HEK293T (cell line): ENCODE measurements at regions not wholly inside any gene's neighbourhood (a gene's known extent, or its start where the extent isn't known, plus 50 kb on each side); places are given as distances from the start of the nearest gene placed in this dataset.

Experiments
- CTCF ChIA-PET: fragments of 350-600 bp; formaldehyde crosslinking; extraction: SDS; loops from one replicate; lab custom pipeline; 2021; ENCODE audit warnings: antibody characterized with exemption, inconsistent platforms; lab: Yijun Ruan, JAX
- POLR2A ChIA-PET: fragments of 350-600 bp; formaldehyde crosslinking; extraction: SDS; loops from one replicate; lab custom pipeline; 2020; ENCODE audit warnings: antibody characterized with exemption, inconsistent platforms; lab: Yijun Ruan, JAX
- DNase-seq: peaks from one replicate; pipeline ENCODE4 v3.0.0; 2012; ENCODE audit warnings: mixed read lengths; ENCODE audit errors: extremely low spot score
- ARNT ChIP-seq: fragments of 450-650 bp; IDR thresholded peaks from 2 replicates; pipeline ENCODE4 v1.6.1; 2017; ENCODE audit warnings: mild to moderate bottlenecking
- BHLHE40 ChIP-seq: fragments of 450-650 bp; IDR thresholded peaks from 2 replicates; pipeline ENCODE4 v1.6.1; 2016; ENCODE audit warnings: mild to moderate bottlenecking, moderate library complexity, borderline replicate concordance
- CTBP1 ChIP-seq: fragments of 450-650 bp; IDR thresholded peaks from 2 replicates; pipeline ENCODE4 v1.6.1; 2016; ENCODE audit warnings: borderline replicate concordance
- ELF4 ChIP-seq: fragments of 450-650 bp; IDR thresholded peaks from 2 replicates; pipeline ENCODE4 v1.6.1; 2017; ENCODE audit warnings: antibody characterized with exemption
- FOXA1 ChIP-seq: fragments of 450-650 bp; IDR thresholded peaks from 2 replicates; pipeline ENCODE4 v1.6.1; 2016; ENCODE audit warnings: mild to moderate bottlenecking
- FOXK2 ChIP-seq: fragments of 450-650 bp; IDR thresholded peaks from 2 replicates; pipeline ENCODE4 v1.6.1; 2016; ENCODE audit warnings: mild to moderate bottlenecking
- FOXM1 ChIP-seq: fragments of 450-650 bp; IDR thresholded peaks from 2 replicates; pipeline ENCODE4 v1.6.1; 2017; ENCODE audit warnings: mild to moderate bottlenecking, borderline replicate concordance
- HDGF ChIP-seq: fragments of 450-650 bp; IDR thresholded peaks from 2 replicates; pipeline ENCODE4 v1.6.1; 2017; ENCODE audit warnings: antibody characterized with exemption, borderline replicate concordance
- L3MBTL2 ChIP-seq: fragments of 450-650 bp; conservative IDR thresholded peaks from 2 replicates; pipeline ENCODE4 v1.6.1; 2016; ENCODE audit warnings: mild to moderate bottlenecking
- LEF1 ChIP-seq: fragments of 450-650 bp; IDR thresholded peaks from 2 replicates; pipeline ENCODE4 v1.6.1; 2017; ENCODE audit warnings: mild to moderate bottlenecking, borderline replicate concordance
- NFRKB ChIP-seq: fragments of 450-650 bp; IDR thresholded peaks from 2 replicates; pipeline ENCODE4 v1.6.1; 2016; ENCODE audit warnings: mild to moderate bottlenecking, moderate library complexity
- SP1 ChIP-seq: fragments of 450-650 bp; IDR thresholded peaks from 2 replicates; pipeline ENCODE4 v1.6.1; 2017
- SUZ12 ChIP-seq: fragments of 450-650 bp; IDR thresholded peaks from 2 replicates; pipeline ENCODE4 v1.6.1; 2016; ENCODE audit warnings: mild to moderate bottlenecking
- TARDBP ChIP-seq: fragments of 450-650 bp; IDR thresholded peaks from 2 replicates; pipeline ENCODE4 v1.6.1; 2016
- ZNF384 ChIP-seq: fragments of 450-650 bp; IDR thresholded peaks from 2 replicates; pipeline ENCODE4 v1.6.1; 2016
- TF ChIP-seq, protein P1 (sequence below): fragments of 450-650 bp; IDR thresholded peaks from 2 replicates; pipeline ENCODE4 v1.6.1; 2016

DNA sequence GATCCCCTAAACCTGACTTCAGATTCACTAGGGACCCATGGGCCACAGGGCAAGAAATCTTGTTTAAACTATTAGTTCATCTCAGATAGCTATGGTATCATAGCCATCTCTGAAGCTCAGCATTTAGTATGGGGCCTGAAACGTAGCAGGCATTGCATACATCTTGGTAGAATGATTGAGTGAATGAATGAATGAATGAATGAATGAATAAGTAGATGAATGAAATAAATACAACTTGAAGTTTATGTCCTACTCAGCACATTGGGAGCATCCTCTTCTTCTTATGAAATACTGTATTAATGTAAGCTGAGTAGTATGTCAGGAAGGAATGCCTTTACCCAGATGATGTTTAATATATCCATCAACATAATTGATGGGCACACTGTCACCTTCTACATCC lies 175.4 kb upstream of the EEA1 start:
- DNase-seq, result no peak
- ChIA-PET CTCF (no interaction called here), POLR2A (no interaction called here)
- TF ChIP-seq L3MBTL2, result no peak
- TF ChIP-seq, protein P1, sequence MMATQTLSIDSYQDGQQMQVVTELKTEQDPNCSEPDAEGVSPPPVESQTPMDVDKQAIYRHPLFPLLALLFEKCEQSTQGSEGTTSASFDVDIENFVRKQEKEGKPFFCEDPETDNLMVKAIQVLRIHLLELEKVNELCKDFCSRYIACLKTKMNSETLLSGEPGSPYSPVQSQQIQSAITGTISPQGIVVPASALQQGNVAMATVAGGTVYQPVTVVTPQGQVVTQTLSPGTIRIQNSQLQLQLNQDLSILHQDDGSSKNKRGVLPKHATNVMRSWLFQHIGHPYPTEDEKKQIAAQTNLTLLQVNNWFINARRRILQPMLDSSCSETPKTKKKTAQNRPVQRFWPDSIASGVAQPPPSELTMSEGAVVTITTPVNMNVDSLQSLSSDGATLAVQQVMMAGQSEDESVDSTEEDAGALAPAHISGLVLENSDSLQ, result no peak
- no peak for TF ChIP-seq FOXA1
- TF ChIP-seq FOXM1, result no peak
- TF ChIP-seq ZNF384, result no peak
- TF ChIP-seq NFRKB, result no peak
- TF ChIP-seq FOXK2, result no peak
- TF ChIP-seq ARNT, result no peak
- TF ChIP-seq BHLHE40, result no peak
- no peak for TF ChIP-seq ELF4

DNA sequence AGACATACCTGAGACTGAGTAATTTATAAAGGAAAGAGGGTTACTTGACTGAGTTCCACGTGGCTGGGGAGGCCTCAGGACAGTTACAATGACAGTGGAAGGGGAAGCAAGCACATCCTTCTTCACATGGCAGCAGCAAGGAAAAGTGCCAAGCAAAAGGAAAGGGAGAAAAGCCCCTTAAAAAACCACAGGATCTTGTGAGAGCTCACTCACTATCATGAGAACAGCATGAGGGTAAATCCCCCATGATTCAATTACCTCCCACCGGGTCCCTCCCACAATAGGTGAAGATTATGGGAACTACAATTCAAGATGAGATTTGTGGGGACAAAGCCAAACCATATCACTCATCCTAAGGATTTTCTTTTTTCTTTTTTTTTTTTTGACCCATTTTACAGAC lies 177.8 kb upstream of the EEA1 start:
- no peak for DNase-seq
- ChIA-PET CTCF (interaction anchor here (0.6 to 1.6 kb wide), 2 partner anchors 10 to 122 kb away, joined by 3 to 5 read pairs; no protein-coding TSS in a partner anchor), POLR2A (interaction anchor here (0.6 kb wide), 1 partner anchor 361 kb away, joined by 4 read pairs; no protein-coding TSS in a partner anchor)
- TF ChIP-seq FOXA1, result no peak
- no peak for TF ChIP-seq L3MBTL2
- TF ChIP-seq ZNF384, result no peak
- no peak for TF ChIP-seq SUZ12
- no peak for TF ChIP-seq BHLHE40
- no peak for TF ChIP-seq LEF1
- TF ChIP-seq SP1, result no peak
- no peak for TF ChIP-seq ARNT
- TF ChIP-seq HDGF, result no peak
- TF ChIP-seq CTBP1, result no peak
- no peak for TF ChIP-seq TARDBP
- no peak for TF ChIP-seq NFRKB
- TF ChIP-seq FOXM1, result no peak
- TF ChIP-seq, protein P1, result no peak
- no peak for TF ChIP-seq FOXK2
- no peak for TF ChIP-seq ELF4

DNA sequence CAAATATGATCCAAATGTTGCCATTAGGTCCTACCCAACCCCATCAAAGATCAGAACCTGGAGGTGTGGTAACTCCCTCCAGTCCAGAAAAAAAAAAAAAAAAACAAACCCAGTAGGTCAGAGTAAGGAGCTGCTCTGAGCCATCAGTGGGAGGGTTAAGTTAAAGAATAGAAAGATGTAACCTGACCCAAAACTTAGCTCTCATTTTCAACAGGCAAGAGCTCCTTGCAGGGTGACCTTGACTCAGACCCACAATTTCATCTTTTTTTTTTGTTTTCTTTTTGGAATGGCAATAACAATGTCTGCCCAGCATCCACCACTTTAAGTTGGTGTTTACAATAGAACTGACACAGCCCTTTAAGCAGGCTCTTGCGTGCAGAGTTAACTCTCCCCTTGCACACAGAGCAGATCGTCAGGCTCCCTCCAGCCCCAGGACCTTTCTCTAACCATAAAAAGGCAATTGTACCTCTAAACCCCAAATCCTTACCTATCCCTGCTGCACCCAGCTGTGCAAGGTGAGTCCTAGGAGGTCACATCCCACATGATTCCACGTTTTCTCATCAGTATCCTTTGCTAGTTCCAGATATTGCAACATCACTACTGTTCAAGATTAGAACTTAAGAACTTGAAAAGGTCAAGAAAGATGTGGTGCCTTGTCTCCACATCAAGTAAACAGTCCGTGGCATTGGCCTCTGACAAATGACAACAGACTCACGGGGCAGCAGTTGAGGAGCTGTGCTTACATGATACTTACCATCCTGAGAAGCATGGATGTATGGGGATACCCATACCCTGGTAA lies 178.6 kb upstream of the EEA1 start:
- DNase-seq, result no peak
- TF ChIP-seq HDGF (no peak), FOXM1 (no peak), BHLHE40 (no peak), TARDBP (no peak), SUZ12 (no peak), FOXK2 (no peak), FOXA1 (no peak), ELF4 (no peak), LEF1 (no peak), SP1 (no peak)
- ChIA-PET CTCF (interaction anchor here (0.6 to 1.6 kb wide), 2 partner anchors 11 to 122 kb away, joined by 3 to 5 read pairs; no protein-coding TSS in a partner anchor), POLR2A (interaction anchor here (0.6 kb wide), 1 partner anchor 360 kb away, joined by 4 read pairs; no protein-coding TSS in a partner anchor)

DNA sequence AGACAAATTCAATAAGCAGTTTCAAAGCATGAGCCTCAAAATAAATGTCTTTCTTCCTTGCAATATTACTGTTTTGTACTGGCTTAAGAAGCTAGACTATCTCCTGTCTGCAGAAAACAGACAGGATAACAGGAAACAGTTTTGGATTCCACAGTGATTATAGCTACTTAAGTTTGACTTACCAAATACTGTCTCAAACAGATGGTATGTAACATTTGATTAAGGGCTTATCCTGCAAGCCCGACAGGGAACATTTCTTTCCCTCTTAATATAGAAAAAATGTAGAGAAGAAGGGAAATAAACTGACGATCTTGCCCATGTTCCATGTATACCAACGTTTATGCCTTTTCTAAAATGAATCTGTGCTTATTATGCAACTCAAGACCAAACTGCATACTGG lies 179.9 kb upstream of the EEA1 start:
- TF ChIP-seq FOXK2 (no peak), ELF4 (no peak), L3MBTL2 (no peak), TARDBP (no peak), CTBP1 (no peak), BHLHE40 (no peak), ARNT (no peak), SUZ12 (no peak), FOXM1 (no peak)
- CTCF ChIA-PET, result no interaction called here
- POLR2A ChIA-PET, result no interaction called here
- no peak for DNase-seq

GRCh38 chr12:93109551-93110203 lies 180.6 kb upstream of the EEA1 start:
- DNase-seq, result no peak
- POLR2A ChIA-PET, result interaction anchor here (0.9 kb wide), 1 partner anchor 12 kb away, joined by 3 read pairs; no protein-coding TSS in a partner anchor
- TF ChIP-seq LEF1 (no peak), FOXK2 (no peak), FOXA1 (no peak), ELF4 (no peak), ARNT (no peak), FOXM1 (no peak), TARDBP (no peak), ZNF384 (no peak)
- TF ChIP-seq, protein P1, result no peak
- CTCF ChIA-PET, result no interaction called here

DNA sequence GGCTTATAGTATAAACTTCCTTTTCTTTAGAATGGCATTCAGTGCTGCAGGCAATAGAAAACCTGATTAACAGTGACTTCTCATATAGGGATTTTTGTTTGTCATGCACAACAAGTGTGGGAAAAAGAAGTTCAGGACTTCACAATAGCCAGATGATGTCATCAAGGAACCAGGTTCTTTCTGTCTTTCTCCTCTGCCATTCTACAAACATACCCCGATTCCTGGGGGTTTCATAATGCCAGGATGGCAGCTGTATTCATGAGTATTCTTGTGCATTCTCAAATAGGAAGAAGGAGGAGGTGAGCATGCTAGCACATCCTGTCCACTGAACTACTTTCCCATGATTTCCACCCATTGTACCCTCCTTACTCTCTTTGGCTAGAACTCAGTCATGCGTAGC lies 182.7 kb upstream of the EEA1 start:
- ChIA-PET POLR2A (no interaction called here), CTCF (no interaction called here)
- no peak for DNase-seq

More for the DNA sequence above, 182.7 kb upstream of the EEA1 start:
- TF ChIP-seq SUZ12, result no peak
- TF ChIP-seq BHLHE40, result no peak
- TF ChIP-seq ARNT, result no peak
- TF ChIP-seq ZNF384, result no peak
- TF ChIP-seq SP1, result no peak
- TF ChIP-seq, protein P1, result no peak
- TF ChIP-seq FOXM1, result no peak
- no peak for TF ChIP-seq FOXK2
- TF ChIP-seq L3MBTL2, result no peak
- TF ChIP-seq NFRKB, result no peak
- no peak for TF ChIP-seq HDGF
- TF ChIP-seq LEF1, result no peak
- TF ChIP-seq CTBP1, result no peak
- no peak for TF ChIP-seq TARDBP
- TF ChIP-seq FOXA1, result no peak
- TF ChIP-seq ELF4, result no peak
